Psoas muscle (tissue), 7 donors: ENCODE measurements at regions not wholly inside any gene's neighbourhood (a gene's known extent, or its start where the extent isn't known, plus 50 kb on each side); places are given as distances from the start of the nearest gene placed in this dataset.
A peak's percentile ranks its signal among the peaks of the same experiment; 100 is the strongest.
"Not testable (repeated sequence)": the region's sequence is repeated elsewhere in the genome, so short reads cannot be mapped to it uniquely, and the experiment has no call there.

ENCODE experiments used
- ATAC-seq, 4 donors: fragments of 200-7000 bp; cut with Tn5 transposase; one replicate each; pipeline ENCODE4 v1.9.1; 2020; ENCODE audit warnings: moderate library complexity in 3 of 4, mild to moderate bottlenecking in 2 of 4
- DNase-seq, 2 donors: peaks; one replicate each; pipeline ENCODE4 v3.0.0-alpha.2; 2020
- H3K27ac ChIP-seq: fragments of 200-600 bp; one replicate; pipeline ENCODE4 v1.8.0; 2022
- H3K27me3 ChIP-seq, 3 donors: fragments of 200-600 bp in 1 of 3; one replicate each; pipeline versions ENCODE4 v1.6.1 to v1.8.0; 2013 to 2022; ENCODE audit warnings: low read length in 2 of 3, mild to moderate bottlenecking in 2 of 3, moderate library complexity in 1 of 3; ENCODE audit not compliant: insufficient read depth in 3 of 3
- H3K36me3 ChIP-seq, 2 donors: fragments of 200-600 bp in 1 of 2; one replicate each; pipeline versions ENCODE4 v1.6.1 to v1.8.0; 2013 to 2022; ENCODE audit warnings: low read depth in 1 of 2, mild to moderate bottlenecking in 1 of 2, moderate library complexity in 1 of 2; ENCODE audit not compliant: insufficient read depth in 1 of 2
- H3K4me1 ChIP-seq: fragments of 200-600 bp; one replicate; pipeline ENCODE4 v1.8.0; 2022
- H3K4me3 ChIP-seq: fragments of 200-600 bp; one replicate; pipeline ENCODE4 v1.8.0; 2022; ENCODE audit warnings: mild to moderate bottlenecking
- H3K9me3 ChIP-seq: fragments of 200-600 bp; one replicate; pipeline ENCODE4 v1.8.0; 2022
- WGBS, 3 donors: extraction: QIAGEN DNeasy Blood & Tissue Kit; methylation state at CpG; one replicate each; pipeline versions ENCODE4 v1.1.6 to v1.1.7; 2013; 5-methylcytosine and 5-hydroxymethylcytosine counted together
- intact Hi-C, 2 donors: fragments of 100-400 bp; cut with DNase I; formaldehyde crosslinking; loops; one replicate each; pipeline versions ENCODE4 v1.11.0 to v1.14.2; 2022
- donor health status: healthy with polysubstance abuse.
- donor health status: DM: no; HTN: no; CAD: no; lungs with moderate emphysema.
- donor health status: Bipolar disorder and iron deficiency.
- donor health status: healthy.
- donor health status: DM: yes; HTN: yes; CAD: no.
- donor health status: DM: no; HTN: no; CAD: no.
- donor health status: DM: yes; HTN: yes; CAD: no.

DNA sequence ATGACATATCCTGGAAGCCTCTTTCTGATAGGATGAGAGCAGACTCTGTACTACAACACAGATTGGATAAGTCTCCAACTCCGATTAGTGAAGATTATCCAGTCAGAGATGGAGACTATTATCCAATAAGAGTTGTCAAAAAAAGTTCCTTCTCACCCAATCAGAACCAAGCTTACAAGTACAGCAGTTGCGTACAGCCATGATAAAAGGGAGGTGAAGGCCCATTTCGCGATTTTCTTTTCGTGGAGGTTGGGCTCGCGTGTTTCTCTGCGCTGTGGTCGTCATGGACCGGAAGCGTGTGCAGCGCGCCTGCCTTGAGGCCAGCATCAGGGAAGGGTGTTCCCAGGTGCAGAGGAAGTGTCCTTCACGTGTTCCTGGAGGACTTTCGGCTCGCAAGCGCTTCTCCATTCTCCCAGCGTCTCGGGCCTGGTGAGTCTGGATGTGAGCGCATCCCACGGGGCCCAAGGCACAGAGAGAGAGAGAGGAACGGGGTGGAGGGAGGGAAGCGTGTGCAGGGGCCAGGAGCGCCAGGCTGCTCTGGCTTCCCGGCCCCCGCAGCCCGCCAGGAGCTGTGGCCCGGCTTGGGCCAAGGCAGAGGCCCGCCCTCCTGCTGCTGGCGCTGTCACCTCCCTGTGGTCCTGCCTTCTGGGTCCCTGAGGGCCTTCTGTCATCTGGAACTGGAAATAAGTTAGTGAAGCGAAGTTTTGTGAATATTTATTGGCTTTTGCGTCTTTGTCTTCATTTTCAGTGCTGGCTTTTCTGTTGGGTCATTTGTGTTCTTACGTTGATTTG is 53.9 kb downstream of the CDRT15L2 start:
- H3K27ac ChIP-seq, H3K27me3 ChIP-seq, H3K4me3 ChIP-seq, H3K4me1 ChIP-seq, ATAC-seq, intact Hi-C loops, H3K36me3 ChIP-seq, H3K9me3 ChIP-seq, DNase-seq: not testable (repeated sequence)
- WGBS, 3 donors: 82 to 86% (median 83%) methylated on average over 27 to 33 of the region's 33 CpGs

- ATAC-seq, H3K4me1 ChIP-seq, H3K9me3 ChIP-seq, H3K4me3 ChIP-seq, H3K27ac ChIP-seq, H3K27me3 ChIP-seq, H3K36me3 ChIP-seq, intact Hi-C loops, DNase-seq: not testable (repeated sequence)
- 32 to 46% (median 42%) methylated on average over 6 to 7 of the region's 7 CpGs for WGBS, 3 donors
These were observed 60.6 kb downstream of the CDRT15L2 start for GRCh38 chr17:20640147-20640546.

DNA sequence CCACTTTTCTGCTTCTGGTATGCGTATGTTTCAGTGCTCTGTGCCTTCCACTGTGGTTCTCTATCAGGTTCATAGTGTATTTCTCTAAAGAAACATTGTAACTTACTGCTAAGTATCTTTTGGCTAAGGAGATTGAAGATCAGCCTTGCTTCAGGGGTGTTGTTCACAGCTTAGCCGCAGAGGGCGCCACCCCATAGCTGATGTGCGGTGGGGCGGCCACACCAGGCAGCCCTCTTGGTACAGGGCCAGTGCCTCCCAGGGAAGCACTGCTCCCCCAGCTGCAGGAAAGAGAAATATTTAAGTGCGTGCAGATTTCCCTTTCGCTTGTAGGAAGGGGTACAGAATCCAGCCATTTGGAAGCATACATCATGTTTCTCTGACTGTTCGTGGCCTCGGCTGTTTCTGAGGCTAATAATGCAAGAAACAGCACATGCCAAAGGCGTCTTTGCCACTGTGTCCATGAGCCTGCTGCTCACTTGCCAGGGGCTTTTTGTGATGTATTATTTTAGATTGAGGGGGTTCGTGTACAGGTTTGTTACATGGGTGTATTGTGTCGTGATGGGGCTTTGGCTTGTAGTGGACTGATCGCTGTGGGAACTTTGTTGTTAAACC is 67.2 kb downstream of the CDRT15L2 start:
- ATAC-seq: peak in 1 of 4 donors; percentile 40
- intact Hi-C loops, H3K27me3 ChIP-seq, H3K36me3 ChIP-seq, H3K27ac ChIP-seq, H3K4me1 ChIP-seq, H3K9me3 ChIP-seq, DNase-seq, H3K4me3 ChIP-seq: not testable (repeated sequence)
- 31 to 32% (median 31%) methylated on average over 11 to 13 of the region's 13 CpGs for WGBS, 3 donors

DNA sequence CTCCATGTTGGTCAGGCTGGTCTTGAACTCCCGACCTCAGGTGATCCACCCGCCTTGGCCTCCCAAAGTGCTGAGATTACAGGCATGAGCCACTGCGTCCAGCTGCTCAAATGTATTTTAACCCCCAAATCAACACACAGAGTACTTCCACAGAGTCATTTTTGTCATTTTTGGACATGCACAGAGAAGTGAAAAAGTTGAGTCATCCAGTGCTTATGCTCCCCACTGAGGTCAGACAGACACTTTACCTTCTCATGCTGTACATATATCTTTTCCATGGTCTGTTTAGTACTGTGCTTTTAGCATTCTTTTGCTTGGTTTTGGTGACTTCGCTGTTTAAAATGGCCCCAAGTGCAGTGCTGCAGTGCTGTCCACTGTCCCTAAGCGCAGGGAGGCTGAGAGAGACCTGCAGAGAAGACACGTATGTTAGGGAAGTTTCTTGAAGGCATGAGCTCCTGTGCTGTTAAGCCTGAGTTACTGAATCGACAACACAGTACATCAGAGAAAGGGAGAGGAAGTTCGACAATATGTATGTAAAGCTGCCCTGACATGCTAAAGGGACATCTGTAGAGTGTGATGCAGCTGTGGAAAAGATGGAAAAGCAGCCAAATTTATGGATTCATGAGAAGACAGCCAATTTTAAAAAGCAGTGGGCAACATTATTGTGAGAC is 69.7 kb downstream of the CDRT15L2 start:
- H3K27ac ChIP-seq, H3K9me3 ChIP-seq, H3K4me1 ChIP-seq, H3K27me3 ChIP-seq, H3K36me3 ChIP-seq, intact Hi-C loops, ATAC-seq, H3K4me3 ChIP-seq, DNase-seq: not testable (repeated sequence)
- 67 to 79% (median 73%) methylated on average over 8 of the region's 8 CpGs for WGBS, 3 donors

- intact Hi-C loops, H3K27ac ChIP-seq, H3K36me3 ChIP-seq, DNase-seq, H3K27me3 ChIP-seq, H3K9me3 ChIP-seq, H3K4me1 ChIP-seq, ATAC-seq, H3K4me3 ChIP-seq: not testable (repeated sequence)
- WGBS, 3 donors: 76 to 89% (median 85%) methylated on average over 8 of the region's 8 CpGs
These were observed 71.5 kb downstream of the CDRT15L2 start for GRCh38 chr17:20651022-20651421.

DNA sequence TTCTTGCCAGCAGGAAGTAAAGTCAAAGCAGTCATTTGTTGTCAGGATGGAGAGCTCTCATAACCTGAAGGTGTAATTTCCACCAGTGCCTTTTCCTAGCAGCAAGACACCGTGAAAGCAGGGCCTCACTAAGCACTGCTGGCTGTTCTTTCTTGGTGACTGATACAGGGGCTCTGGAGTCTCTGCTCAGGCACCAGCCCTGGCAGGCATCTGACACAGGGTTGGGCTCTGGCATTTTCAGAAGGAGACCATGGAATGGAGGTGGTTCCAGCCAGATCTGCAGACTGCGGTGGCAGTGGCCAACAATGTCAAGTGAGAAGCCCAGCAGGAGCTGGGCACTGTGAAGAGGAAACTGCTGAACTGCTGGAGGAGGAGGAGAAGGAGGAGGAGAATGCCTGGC is 72.2 kb downstream of the CDRT15L2 start:
- 9 to 14% (median 12%) methylated on average over 1 to 2 of the region's 2 CpGs for WGBS, 3 donors
- intact Hi-C loops, H3K4me3 ChIP-seq, DNase-seq, H3K27ac ChIP-seq, H3K4me1 ChIP-seq, H3K27me3 ChIP-seq, H3K9me3 ChIP-seq, H3K36me3 ChIP-seq, ATAC-seq: not testable (repeated sequence)

DNA sequence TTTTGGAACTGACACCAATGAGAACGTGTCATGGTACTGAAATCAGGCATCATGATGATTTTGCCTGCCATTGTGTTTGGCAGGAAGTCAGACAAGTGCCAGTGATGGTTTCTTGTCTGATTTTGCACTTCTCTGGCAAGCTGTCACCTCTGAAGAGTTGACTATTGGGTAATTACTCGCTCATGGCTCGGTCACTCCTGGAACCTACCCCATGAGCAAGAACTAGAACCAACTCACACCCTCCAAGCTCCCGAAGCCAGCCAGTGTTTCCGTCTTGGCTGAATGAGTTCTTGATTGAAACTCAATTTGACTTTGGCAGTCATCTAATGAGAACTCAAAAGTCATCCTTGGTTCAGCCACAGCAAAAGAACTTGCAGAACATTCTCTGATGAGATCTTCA is 73.9 kb downstream of the CDRT15L2 start:
- H3K27me3 ChIP-seq, DNase-seq, H3K27ac ChIP-seq, ATAC-seq, H3K36me3 ChIP-seq, intact Hi-C loops, H3K4me3 ChIP-seq, H3K9me3 ChIP-seq, H3K4me1 ChIP-seq: not testable (repeated sequence)
- WGBS, 3 donors: 13 to 47% (median 33%) methylated on average over 2 to 5 of the region's 5 CpGs

DNA sequence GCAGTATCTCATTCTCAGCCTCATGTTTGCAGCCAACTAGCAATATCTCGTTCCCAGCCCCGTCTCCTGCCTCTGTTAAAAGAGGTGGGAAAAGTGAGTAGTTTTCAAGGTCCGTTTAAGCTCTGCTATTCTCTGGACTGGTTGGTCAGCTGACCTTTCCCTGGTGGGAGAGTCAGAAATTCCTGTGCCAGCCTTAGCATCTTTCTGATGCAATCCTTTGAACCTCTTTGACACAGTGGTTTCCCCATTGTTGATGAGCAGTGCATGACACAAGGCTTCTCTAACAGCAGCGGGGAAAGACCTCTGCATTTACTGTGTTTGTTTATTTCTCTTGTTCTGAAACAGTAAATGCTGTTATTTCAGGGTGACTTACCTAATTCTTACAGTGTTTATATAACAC is 74.6 kb downstream of the CDRT15L2 start:
- H3K27ac ChIP-seq, H3K27me3 ChIP-seq, DNase-seq, H3K4me3 ChIP-seq, H3K36me3 ChIP-seq, H3K4me1 ChIP-seq, H3K9me3 ChIP-seq, intact Hi-C loops, ATAC-seq: not testable (repeated sequence)
- WGBS, 3 donors: 44 to 61% (median 48%) methylated on average over 3 to 4 of the region's 4 CpGs

GRCh38 chr17:20654575-20654974 is 75.1 kb downstream of the CDRT15L2 start:
- H3K27me3 ChIP-seq, H3K36me3 ChIP-seq, DNase-seq, H3K9me3 ChIP-seq, ATAC-seq, H3K4me3 ChIP-seq, H3K4me1 ChIP-seq, intact Hi-C loops, H3K27ac ChIP-seq: not testable (repeated sequence)
- 40 to 59% (median 53%) methylated on average over 4 to 9 of the region's 12 CpGs for WGBS, 3 donors

GRCh38 chr17:20665103-20665955 is 85.8 kb downstream of the CDRT15L2 start:
- H3K27me3 ChIP-seq, ATAC-seq, H3K4me1 ChIP-seq, H3K27ac ChIP-seq, H3K4me3 ChIP-seq, intact Hi-C loops, H3K36me3 ChIP-seq, H3K9me3 ChIP-seq, DNase-seq: not testable (repeated sequence)
- WGBS, 3 donors: 15 to 24% (median 20%) methylated on average over 3 to 4 of the region's 6 CpGs
